Cardiac muscle cell (in vitro differentiated cells and primary cell): ENCODE measurements at regions not wholly inside any gene's neighbourhood (a gene's known extent, or its start where the extent isn't known, plus 50 kb on each side); places are given as distances from the start of the nearest gene placed in this dataset.

Experiments used
- DNase-seq, 2 donors: peaks; one replicate each; pipeline versions ENCODE4 v3.0.0 to v3.0.0-alpha.2; 2010 to 2017; ENCODE audit warnings: low read depth in 1 of 2, low spot score in 1 of 2
- H3K27ac ChIP-seq: fragments of 200-600 bp; sonication (generic); 2 replicates; pipeline ENCODE4 v1.5.1; 2016
- H3K27me3 ChIP-seq: fragments of 200-600 bp; sonication (generic); 2 replicates; pipeline ENCODE4 v1.6.0; 2016; ENCODE audit warnings: control low read depth
- H3K36me3 ChIP-seq: fragments of 200-600 bp; sonication (generic); 2 replicates; pipeline ENCODE4 v1.5.1; 2016; ENCODE audit warnings: control low read depth
- H3K4me1 ChIP-seq: fragments of 200-600 bp; sonication (generic); 2 replicates; pipeline ENCODE4 v1.8.1; 2017; ENCODE audit warnings: low read depth, mild to moderate bottlenecking, mixed run types
- H3K4me3 ChIP-seq: fragments of 200-600 bp; sonication (generic); 2 replicates; pipeline ENCODE4 v1.5.1; 2016; ENCODE audit warnings: mild to moderate bottlenecking
- H3K9me3 ChIP-seq: fragments of 200-600 bp; sonication (generic); 2 replicates; pipeline ENCODE4 v1.5.1; 2017; ENCODE audit warnings: low read depth, mild to moderate bottlenecking, control low read depth
- CTCF ChIP-seq: IDR thresholded peaks from 2 replicates; pipeline ENCODE4 v1.5.1; 2012; ENCODE audit warnings: low read depth, mild to moderate bottlenecking, low read length

DNA sequence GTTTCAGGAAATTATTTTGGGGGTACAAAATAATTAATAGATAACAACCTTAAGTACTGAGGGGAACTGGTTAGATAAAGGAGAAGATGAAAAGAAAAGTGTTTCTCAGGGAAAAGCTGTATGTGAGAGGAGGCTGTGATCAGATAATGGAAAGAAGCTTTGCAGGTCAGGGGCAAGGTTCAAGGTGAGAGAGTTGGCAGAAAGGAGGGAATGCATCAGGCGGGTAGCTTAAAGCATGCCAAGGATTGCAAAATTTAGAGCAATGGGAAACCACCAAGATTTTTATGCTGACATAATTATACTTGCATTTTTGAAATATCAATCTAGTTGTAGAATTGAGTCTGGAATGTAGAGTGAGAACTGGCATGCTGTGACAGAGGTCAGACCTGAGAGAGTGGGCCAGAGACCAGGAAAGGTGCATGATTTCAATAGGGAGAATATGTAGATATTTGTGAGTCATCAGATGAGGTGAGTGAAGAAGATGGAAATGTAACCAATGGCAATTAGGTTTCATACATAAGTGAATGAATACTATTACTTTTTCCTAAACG is 508.7 kb downstream of the TRIML1 start:
- no peaks in the 10 kb centered on the region for H3K27me3 ChIP-seq
- no peaks in the 10 kb centered on the region for H3K9me3 ChIP-seq
- H3K27ac ChIP-seq: no peak overlapping the region
- no peak overlapping the region for H3K4me3 ChIP-seq
- no peaks in the 10 kb centered on the region for H3K36me3 ChIP-seq
- DNase-seq: no peak
- no peak for TF ChIP-seq CTCF
- no peaks in the 10 kb centered on the region for H3K4me1 ChIP-seq

DNA sequence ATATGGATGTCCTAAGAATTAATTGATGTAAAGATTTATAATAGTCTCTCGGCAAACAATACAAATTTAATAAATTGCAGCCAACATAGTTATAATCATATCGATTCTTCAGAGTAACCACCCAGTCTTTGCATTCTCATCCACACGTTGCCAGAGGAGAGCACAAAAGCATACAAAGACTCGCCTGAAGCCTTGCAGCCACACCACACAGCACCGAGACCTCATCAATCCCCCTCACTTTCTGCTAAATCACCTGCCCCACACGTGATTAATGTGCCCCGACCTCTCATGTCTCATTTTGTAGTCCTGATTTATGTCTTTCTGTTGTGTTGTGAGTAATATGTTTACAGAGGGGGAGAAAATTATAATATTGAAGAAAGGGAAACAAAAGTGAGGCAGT is 510.4 kb downstream of the TRIML1 start:
- Histone ChIP-seq H3K4me3 (no peak overlapping the region), H3K9me3 (no peaks in the 10 kb centered on the region), H3K27me3 (no peaks in the 10 kb centered on the region), H3K27ac (no peak overlapping the region), H3K4me1 (no peaks in the 10 kb centered on the region), H3K36me3 (no peaks in the 10 kb centered on the region)
- DNase-seq: no peak
- TF ChIP-seq CTCF: no peak

- H3K27me3 ChIP-seq: no peaks in the 10 kb centered on the region
- H3K4me3 ChIP-seq: no peak overlapping the region
- no peak for DNase-seq
- no peak overlapping the region for H3K27ac ChIP-seq
- no peaks in the 10 kb centered on the region for H3K36me3 ChIP-seq
- no peaks in the 10 kb centered on the region for H3K9me3 ChIP-seq
- no peak for TF ChIP-seq CTCF
- H3K4me1 ChIP-seq: no peaks in the 10 kb centered on the region
Observed at GRCh38 chr4:188650516-188650915, 511.3 kb downstream of the TRIML1 start.

DNA sequence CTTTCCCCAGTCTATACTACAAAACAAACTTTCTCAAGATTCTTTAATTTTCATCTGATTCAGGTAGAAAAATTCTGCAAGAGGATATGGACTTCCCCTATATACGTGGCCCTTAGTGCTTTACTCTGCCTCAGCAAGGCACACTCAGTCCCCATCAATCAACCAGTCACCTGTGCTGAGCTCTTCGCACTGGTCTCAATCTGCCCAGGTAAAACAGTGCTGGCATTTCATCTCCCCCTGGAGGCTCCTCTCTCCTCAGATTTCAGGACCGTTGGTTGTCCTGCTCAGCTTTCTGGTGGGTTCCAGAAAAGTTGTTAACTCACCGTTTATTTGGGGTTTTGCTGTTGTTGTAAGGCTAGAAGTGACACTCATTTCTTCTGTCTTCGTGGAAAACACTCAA is 518.1 kb downstream of the TRIML1 start:
- H3K36me3 ChIP-seq: no peaks in the 10 kb centered on the region
- H3K4me3 ChIP-seq: no peak overlapping the region
- TF ChIP-seq CTCF: no peak
- DNase-seq: no peak
- no peaks in the 10 kb centered on the region for H3K9me3 ChIP-seq
- H3K27me3 ChIP-seq: no peaks in the 10 kb centered on the region
- H3K4me1 ChIP-seq: no peaks in the 10 kb centered on the region
- no peak overlapping the region for H3K27ac ChIP-seq

GRCh38 chr4:188658958-188659522 is 519.8 kb downstream of the TRIML1 start:
- Histone ChIP-seq H3K4me3 (no peak overlapping the region), H3K27me3 (no peaks in the 10 kb centered on the region), H3K9me3 (no peaks in the 10 kb centered on the region), H3K36me3 (no peaks in the 10 kb centered on the region), H3K27ac (no peak overlapping the region), H3K4me1 (no peaks in the 10 kb centered on the region)
- no peak for TF ChIP-seq CTCF
- no peak for DNase-seq
